ENCODE measurements at regions not wholly inside any gene's neighbourhood (a gene's known extent, or its start where the extent isn't known, plus 50 kb on each side); places are given as distances from the start of the nearest gene placed in this dataset.

GRCh38 chr10:2933519-2933918 is 133.8 kb upstream of the PFKP start:
- no peak for TF ChIP-seq CTCF (conservative IDR thresholded peaks at IDR 0.05; ENCODE audit: low read depth, low read length)
- no peak for TF ChIP-seq EZH2 (IDR thresholded peaks at IDR 0.05; ENCODE audit: low read length, unreplicated experiment)
- no peak for TF ChIP-seq EZH2phosphoT487 (IDR thresholded peaks at IDR 0.05; ENCODE audit: borderline replicate concordance, low read length)
- no peaks in the 10 kb centered on the region for H3K4me1 ChIP-seq (ENCODE audit: insufficient read depth, low read length)
- H3K36me3 ChIP-seq (ENCODE audit: low read depth, low read length), result no peaks in the 10 kb centered on the region
- H3K9me2 ChIP-seq (replicated peaks; ENCODE audit: low read length), result no peaks in the 10 kb centered on the region
- peaks cover 16% of the 10 kb centered on the region for H3K27me3 ChIP-seq (ENCODE audit: low read length)
- no peak overlapping the region for H3K27ac ChIP-seq (ENCODE audit: low read length)
- H3F3A ChIP-seq (ENCODE audit: low read length, unreplicated experiment), result no peaks in the 10 kb centered on the region
- no peak overlapping the region for H2AFZ ChIP-seq (ENCODE audit: low read length)
- no peak for DNase-seq
- H3K4me3 ChIP-seq (ENCODE audit: low read length), result no peak overlapping the region
- ATAC-seq, result no peak
- ChIA-PET POLR2A (ENCODE audit: unreplicated experiment) (no interaction called here), CTCF (no interaction called here)
- H3K9me3 ChIP-seq (ENCODE audit: low read length), result no peaks in the 10 kb centered on the region
- no peaks in the 10 kb centered on the region for H4K20me1 ChIP-seq (ENCODE audit: low read length)
- BruUV-seq (replicated peaks), result no TSS peak
- no peaks in the 10 kb centered on the region for H3K79me2 ChIP-seq (ENCODE audit: low read length)
- no peak overlapping the region for H3K9ac ChIP-seq (ENCODE audit: low read length)
- no peak overlapping the region for H3K4me2 ChIP-seq (ENCODE audit: low read length)
- intact Hi-C loops (cut with micrococcal nuclease), result no loop called here

- no peak overlapping the region for H3K4me2 ChIP-seq (ENCODE audit: low read length)
- ChIA-PET CTCF (no interaction called here), POLR2A (ENCODE audit: unreplicated experiment) (no interaction called here)
- no peaks in the 10 kb centered on the region for H3K79me2 ChIP-seq (ENCODE audit: low read length)
- no peaks in the 10 kb centered on the region for H3K9me2 ChIP-seq (replicated peaks; ENCODE audit: low read length)
- no peak overlapping the region for H3K4me3 ChIP-seq (ENCODE audit: low read length)
- no peaks in the 10 kb centered on the region for H3K36me3 ChIP-seq (ENCODE audit: low read depth, low read length)
- no peaks in the 10 kb centered on the region for H3F3A ChIP-seq (ENCODE audit: low read length, unreplicated experiment)
- no peaks in the 10 kb centered on the region for H3K4me1 ChIP-seq (ENCODE audit: insufficient read depth, low read length)
- no peaks in the 10 kb centered on the region for H3K9me3 ChIP-seq (ENCODE audit: low read length)
- peaks cover 16% of the 10 kb centered on the region; the same call in 1 of the 2 replicates for H3K27me3 ChIP-seq (ENCODE audit: low read length)
- BruUV-seq (replicated peaks), result no TSS peak
- no peak overlapping the region for H3K9ac ChIP-seq (ENCODE audit: low read length)
- DNase-seq (no peak), ATAC-seq (no peak)
- H3K27ac ChIP-seq (ENCODE audit: low read length), result no peak overlapping the region
- TF ChIP-seq EZH2 (IDR thresholded peaks at IDR 0.05; ENCODE audit: low read length, unreplicated experiment) (no peak), EZH2phosphoT487 (IDR thresholded peaks at IDR 0.05; ENCODE audit: borderline replicate concordance, low read length) (no peak), CTCF (conservative IDR thresholded peaks at IDR 0.05; ENCODE audit: low read depth, low read length) (no peak)
- intact Hi-C loops (cut with micrococcal nuclease), result no loop called here
- no peaks in the 10 kb centered on the region for H4K20me1 ChIP-seq (ENCODE audit: low read length)
- H2AFZ ChIP-seq (ENCODE audit: low read length), result no peak overlapping the region
These were observed 134.3 kb upstream of the PFKP start for GRCh38 chr10:2933071-2933470.

GRCh38 chr10:2929480-2930258 is 137.7 kb upstream of the PFKP start:
- no peaks in the 10 kb centered on the region for H3K79me2 ChIP-seq (ENCODE audit: low read length)
- H3K9me2 ChIP-seq (replicated peaks; ENCODE audit: low read length), result no peaks in the 10 kb centered on the region
- POLR2A ChIA-PET (ENCODE audit: unreplicated experiment), result no interaction called here
- H3K4me1 ChIP-seq (ENCODE audit: insufficient read depth, low read length), result no peaks in the 10 kb centered on the region
- CTCF ChIA-PET, result no interaction called here
- no peak overlapping the region for H3K4me2 ChIP-seq (ENCODE audit: low read length)
- H2AFZ ChIP-seq (ENCODE audit: low read length), result no peak overlapping the region
- no peaks in the 10 kb centered on the region for H3K36me3 ChIP-seq (ENCODE audit: low read depth, low read length)
- no peak for ATAC-seq
- H3K27ac ChIP-seq (ENCODE audit: low read length), result no peak overlapping the region
- intact Hi-C loops (cut with micrococcal nuclease), result loop anchor here (2.0 to 10.0 kb wide), 2 partner anchors 45 to 113 kb away; no protein-coding TSS in a partner anchor
- H3K9me3 ChIP-seq (ENCODE audit: low read length), result no peaks in the 10 kb centered on the region
- no peak overlapping the region for H3K9ac ChIP-seq (ENCODE audit: low read length)
- no peaks in the 10 kb centered on the region for H3F3A ChIP-seq (ENCODE audit: low read length, unreplicated experiment)
- no peaks in the 10 kb centered on the region for H4K20me1 ChIP-seq (ENCODE audit: low read length)
- TF ChIP-seq EZH2phosphoT487 (IDR thresholded peaks at IDR 0.05; ENCODE audit: borderline replicate concordance, low read length) (no peak), CTCF (conservative IDR thresholded peaks at IDR 0.05; ENCODE audit: low read depth, low read length) (no peak), EZH2 (IDR thresholded peaks at IDR 0.05; ENCODE audit: low read length, unreplicated experiment) (no peak)
- BruUV-seq (replicated peaks), result no TSS peak
- DNase-seq, result no peak
- no peak overlapping the region for H3K4me3 ChIP-seq (ENCODE audit: low read length)
- H3K27me3 ChIP-seq (ENCODE audit: low read length), result no peaks in the 10 kb centered on the region

All from PC-3 (cell line).